SK-N-SH (cell line): ENCODE measurements at regions not wholly inside any gene's neighbourhood (a gene's known extent, or its start where the extent isn't known, plus 50 kb on each side); places are given as distances from the start of the nearest gene placed in this dataset.

Experiments used
- CTCF ChIA-PET: fragments of 300-600, 350-600 bp; formaldehyde crosslinking; extraction: SDS; loops from one replicate; lab custom pipeline; 2021; lab: Yijun Ruan, JAX
- POLR2A ChIA-PET: fragments of 350-600 bp; sonication (Branson Sonifier 250); formaldehyde crosslinking; extraction: SDS; loops from one replicate; lab custom pipeline; 2020; ENCODE audit warnings: antibody characterized with exemption, inconsistent platforms; lab: Yijun Ruan, JAX
- DNase-seq: peaks from one replicate; pipeline ENCODE4 v3.0.0; 2012
- H2AFZ ChIP-seq: fragments of 200-600 bp; sonication (generic); 2 replicates; pipeline ENCODE4 v1.8.1; 2016; ENCODE audit warnings: antibody characterized with exemption, mild to moderate bottlenecking, low read depth
- H3F3A ChIP-seq: fragments of 200-600 bp; sonication (generic); replicated peaks from 2 replicates; pipeline ENCODE3; 2016; ENCODE audit warnings: antibody characterized with exemption, mild to moderate bottlenecking; ENCODE audit not compliant: insufficient read depth
- H3K27ac ChIP-seq, 2 experiments: fragments of 200-500 bp in 1 of 2; fragments of 200-600 bp in 1 of 2; sonication (Bioruptor generic) in 1 of 2; sonication (generic), shearing (Covaris generic) in 1 of 2; 2 replicates each; pipeline versions ENCODE4 v1.5.1 to v1.6.1; 2014 to 2016; ENCODE audit warnings: low read depth in 2 of 2, inconsistent platforms in 1 of 2, low read length in 1 of 2, mild to moderate bottlenecking in 1 of 2, mixed read lengths in 1 of 2
- H3K27me3 ChIP-seq: fragments of 200-600 bp; sonication (generic), shearing (Covaris generic); 2 replicates; pipeline ENCODE4 v1.6.1; 2016; ENCODE audit warnings: mixed run types; ENCODE audit not compliant: insufficient read depth
- H3K36me3 ChIP-seq, 2 experiments: fragments of 200-500 bp in 1 of 2; fragments of 200-600 bp in 1 of 2; sonication (Bioruptor generic) in 1 of 2; sonication (generic) in 1 of 2; replicated peaks in 1 of 2; 2 replicates each; pipeline versions ENCODE3 to v1.5.1; 2014 to 2016; ENCODE audit warnings: low read length in 1 of 2, mild to moderate bottlenecking in 1 of 2; ENCODE audit not compliant: insufficient read depth in 2 of 2, control insufficient read depth in 1 of 2
- H3K4me1 ChIP-seq, 2 experiments: fragments of 200-500 bp in 1 of 2; fragments of 200-600 bp in 1 of 2; sonication (Bioruptor generic) in 1 of 2; sonication (generic), shearing (Covaris generic) in 1 of 2; 2 replicates each; pipeline versions ENCODE4 v1.5.1 to v1.6.1; 2014 to 2016; ENCODE audit warnings: low read depth in 1 of 2, low read length in 1 of 2, mixed run types in 1 of 2; ENCODE audit not compliant: insufficient read depth in 2 of 2, control insufficient read depth in 1 of 2
- H3K4me2 ChIP-seq: fragments of 200-600 bp; sonication (generic), shearing (Covaris generic); 2 replicates; pipeline ENCODE4 v1.6.1; 2017; ENCODE audit warnings: mixed run types
- H3K4me3 ChIP-seq, 2 experiments: fragments of 200-500 bp in 1 of 2; fragments of 200-600 bp in 1 of 2; sonication (Bioruptor generic) in 1 of 2; sonication (generic), shearing (Covaris generic) in 1 of 2; 2 replicates each; pipeline versions ENCODE4 v1.5.1 to v1.8.1; 2014 to 2016; ENCODE audit warnings: low read depth in 2 of 2, inconsistent platforms in 1 of 2, low read length in 1 of 2, mild to moderate bottlenecking in 1 of 2, mixed read lengths in 1 of 2, moderate library complexity in 1 of 2
- H3K79me2 ChIP-seq: fragments of 200-600 bp; sonication (generic); 2 replicates; pipeline ENCODE4 v1.8.1; 2017; ENCODE audit warnings: mild to moderate bottlenecking; ENCODE audit not compliant: insufficient read depth
- H3K9ac ChIP-seq: fragments of 200-600 bp; sonication (generic); 2 replicates; pipeline ENCODE4 v1.6.1; 2017; ENCODE audit warnings: mixed run types
- H3K9me2 ChIP-seq: fragments of 200-600 bp; sonication (generic); 2 replicates; pipeline ENCODE4 v1.6.1; 2017; ENCODE audit warnings: mixed run types
- H3K9me3 ChIP-seq: fragments of 200-600 bp; sonication (generic); 2 replicates; pipeline ENCODE4 v1.6.1; 2017; ENCODE audit warnings: mixed run types, mild to moderate bottlenecking, moderate library complexity
- H4K20me1 ChIP-seq: fragments of 200-600 bp; sonication (generic); 2 replicates; pipeline ENCODE4 v1.6.1; 2017; ENCODE audit warnings: mild to moderate bottlenecking, mixed run types; ENCODE audit not compliant: insufficient read depth
- CHD2 ChIP-seq: fragments of 150-350 bp; IDR thresholded peaks from 2 replicates; pipeline ENCODE4 v1.6.1; 2018; ENCODE audit warnings: low read length; ENCODE audit not compliant: partially characterized antibody
- EZH2phosphoT487 ChIP-seq: fragments of 200-600 bp; sonication (generic); IDR thresholded peaks from 2 replicates; pipeline ENCODE4 v1.6.1; 2017; ENCODE audit warnings: low read depth, mixed run types, mild to moderate bottlenecking, antibody characterized with exemption, moderate library complexity, borderline replicate concordance
- GABPA ChIP-seq: IDR thresholded peaks from 2 replicates; pipeline ENCODE4 v1.4.0; 2012; ENCODE audit warnings: low read depth, mild to moderate bottlenecking
- GATA2 ChIP-seq: sonication (generic); formaldehyde crosslinking; IDR thresholded peaks from 2 replicates; pipeline ENCODE4 v1.5.0; 2020; ENCODE audit warnings: mild to moderate bottlenecking, missing genetic modification reagents
- MEF2A ChIP-seq: IDR thresholded peaks from 2 replicates; pipeline ENCODE4 v1.4.0; 2012; ENCODE audit warnings: low read depth, borderline replicate concordance
- PBX3 ChIP-seq: IDR thresholded peaks from 2 replicates; pipeline ENCODE4; 2012
- RAD21 ChIP-seq: IDR thresholded peaks from 2 replicates; pipeline ENCODE4 v1.6.1; 2012; ENCODE audit warnings: mild to moderate bottlenecking, low read length
- RCOR1 ChIP-seq: fragments of 150-350 bp; IDR thresholded peaks from 2 replicates; pipeline ENCODE4 v1.6.1; 2017; ENCODE audit warnings: antibody characterized with exemption, low read length
- RFX5 ChIP-seq: IDR thresholded peaks from 2 replicates; pipeline ENCODE4 v1.6.1; 2012; ENCODE audit warnings: mild to moderate bottlenecking, improper control_type of control experiment, low read length
- TAF1 ChIP-seq: IDR thresholded peaks from 2 replicates; pipeline ENCODE4 v1.6.1; 2012; ENCODE audit warnings: low read depth, mild to moderate bottlenecking, low read length, moderate library complexity, borderline replicate concordance
- USF1 ChIP-seq: IDR thresholded peaks from 2 replicates; pipeline ENCODE4 v1.4.0; 2012; ENCODE audit warnings: low read depth, borderline replicate concordance
- USF2 ChIP-seq: fragments of 150-350 bp; IDR thresholded peaks from 2 replicates; pipeline ENCODE4 v1.6.1; 2017; ENCODE audit warnings: antibody characterized with exemption, low read length, low read depth, borderline replicate concordance
- ZBTB33 ChIP-seq: IDR thresholded peaks from 2 replicates; pipeline ENCODE4 v1.4.0; 2012; ENCODE audit warnings: low read depth, borderline replicate concordance
- WGBS: methylation state at CpG from one replicate; pipeline ENCODE4 v1.1.6; 2017; ENCODE audit warnings: low lambda C conversion rate; 5-methylcytosine and 5-hydroxymethylcytosine counted together

GRCh38 chr1:218575079-218575478 is 229.9 kb downstream of the TGFB2 start:
- H2AFZ ChIP-seq: no peak overlapping the region
- WGBS: 50% methylated on average over 1 of the region's 1 CpG
- TF ChIP-seq MEF2A (no peak), USF2 (no peak), RAD21 (no peak), GATA2 (no peak), ZBTB33 (no peak)
- H3K9me2 ChIP-seq: no peaks in the 10 kb centered on the region
- H3K4me1 ChIP-seq: no peaks in the 10 kb centered on the region
- ChIA-PET POLR2A (no interaction called here), CTCF (no interaction called here)
- H3K9me3 ChIP-seq: no peaks in the 10 kb centered on the region
- H3F3A ChIP-seq: no peaks in the 10 kb centered on the region
- H3K4me3 ChIP-seq: no peak overlapping the region
- H3K9ac ChIP-seq: no peak overlapping the region
- H3K36me3 ChIP-seq: no peaks in the 10 kb centered on the region
- H3K79me2 ChIP-seq: no peaks in the 10 kb centered on the region
- H3K27me3 ChIP-seq: no peaks in the 10 kb centered on the region
- H3K4me2 ChIP-seq: no peak overlapping the region
- no peaks in the 10 kb centered on the region for H4K20me1 ChIP-seq
- H3K27ac ChIP-seq: no peak overlapping the region
- DNase-seq: no peak

- H3K4me2 ChIP-seq: no peak overlapping the region
- no peaks in the 10 kb centered on the region for H3K36me3 ChIP-seq
- no peak overlapping the region for H2AFZ ChIP-seq
- no peaks in the 10 kb centered on the region for H3K9me3 ChIP-seq
- ChIA-PET CTCF (interaction anchor here (0.6 kb wide), 1 partner anchor 58 kb away, joined by 3 read pairs; no protein-coding TSS in a partner anchor), POLR2A (no interaction called here)
- H3F3A ChIP-seq: no peaks in the 10 kb centered on the region
- H3K9me2 ChIP-seq: no peaks in the 10 kb centered on the region
- H3K9ac ChIP-seq: no peak overlapping the region
- no peak for TF ChIP-seq RFX5
- TF ChIP-seq TAF1: no peak
- no peak for TF ChIP-seq USF1
- TF ChIP-seq EZH2phosphoT487: no peak
- no peak for TF ChIP-seq GABPA
- TF ChIP-seq CHD2: no peak
- no peak for TF ChIP-seq PBX3
- TF ChIP-seq GATA2: no peak
- no peak for TF ChIP-seq RCOR1
- TF ChIP-seq, all 33 proteins: peak for 0
- DNase-seq: no peak
- Histone ChIP-seq H3K27me3 (no peaks in the 10 kb centered on the region), H3K4me1 (no peaks in the 10 kb centered on the region), H3K79me2 (no peaks in the 10 kb centered on the region), H3K4me3 (no peak overlapping the region), H3K27ac (no peak overlapping the region), H4K20me1 (no peaks in the 10 kb centered on the region)
- WGBS: 65% methylated on average over 1 of the region's 1 CpG
Measured at GRCh38 chr1:218575856-218576255, 230.7 kb downstream of the TGFB2 start.
